Right lobe of liver (tissue), 4 donors: ENCODE measurements at regions not wholly inside any gene's neighbourhood (a gene's known extent, or its start where the extent isn't known, plus 50 kb on each side); places are given as distances from the start of the nearest gene placed in this dataset.

ENCODE experiments used
- POLR2A ChIP-seq: fragments of 450-650 bp; IDR thresholded peaks from one replicate; pipeline ENCODE4 v1.6.1; 2017; ENCODE audit warnings: antibody characterized with exemption, mild to moderate bottlenecking
- TF ChIP-seq, protein P1 (sequence below), 4 donors: fragments of 200-600 bp in 3 of 4; fragments of 450-650 bp in 1 of 4; IDR thresholded peaks; one replicate each; pipeline versions ENCODE4 v1.5.1 to v1.8.0; 2016 to 2022; ENCODE audit warnings: antibody characterized with exemption in 4 of 4, mild to moderate bottlenecking in 2 of 4
- donor health status: DM: no; HTN: no; CAD: no.
- donor health status: DM: no; HTN: no; CAD: no.
- donor health status: DM: no; HTN: yes; CAD: no.

DNA sequence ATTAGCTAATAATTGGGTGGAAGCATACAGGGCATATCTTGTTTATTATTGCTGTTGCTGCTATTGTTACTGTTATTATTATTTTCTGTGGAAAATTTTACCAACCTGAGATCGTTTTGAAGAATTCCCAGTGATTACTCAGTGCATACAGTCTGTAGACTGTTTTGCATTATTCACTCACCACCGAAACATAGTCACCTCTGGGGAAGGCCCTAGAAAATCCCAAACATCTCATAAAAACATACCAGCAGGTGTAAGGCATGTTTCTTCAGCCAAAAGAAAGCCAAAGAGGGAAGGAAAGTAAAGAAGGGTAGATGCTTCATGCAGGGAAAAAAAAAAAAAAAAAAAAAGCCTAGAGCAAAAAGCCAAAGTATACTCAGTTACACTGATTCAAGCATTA, 647.7 kb downstream of the BCL11A start:
- TF ChIP-seq POLR2A: no peak
- TF ChIP-seq, protein P1, sequence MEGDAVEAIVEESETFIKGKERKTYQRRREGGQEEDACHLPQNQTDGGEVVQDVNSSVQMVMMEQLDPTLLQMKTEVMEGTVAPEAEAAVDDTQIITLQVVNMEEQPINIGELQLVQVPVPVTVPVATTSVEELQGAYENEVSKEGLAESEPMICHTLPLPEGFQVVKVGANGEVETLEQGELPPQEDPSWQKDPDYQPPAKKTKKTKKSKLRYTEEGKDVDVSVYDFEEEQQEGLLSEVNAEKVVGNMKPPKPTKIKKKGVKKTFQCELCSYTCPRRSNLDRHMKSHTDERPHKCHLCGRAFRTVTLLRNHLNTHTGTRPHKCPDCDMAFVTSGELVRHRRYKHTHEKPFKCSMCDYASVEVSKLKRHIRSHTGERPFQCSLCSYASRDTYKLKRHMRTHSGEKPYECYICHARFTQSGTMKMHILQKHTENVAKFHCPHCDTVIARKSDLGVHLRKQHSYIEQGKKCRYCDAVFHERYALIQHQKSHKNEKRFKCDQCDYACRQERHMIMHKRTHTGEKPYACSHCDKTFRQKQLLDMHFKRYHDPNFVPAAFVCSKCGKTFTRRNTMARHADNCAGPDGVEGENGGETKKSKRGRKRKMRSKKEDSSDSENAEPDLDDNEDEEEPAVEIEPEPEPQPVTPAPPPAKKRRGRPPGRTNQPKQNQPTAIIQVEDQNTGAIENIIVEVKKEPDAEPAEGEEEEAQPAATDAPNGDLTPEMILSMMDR (IDR thresholded peaks at IDR 0.05): no peak
